ENCODE measurements at regions not wholly inside any gene's neighbourhood (a gene's known extent, or its start where the extent isn't known, plus 50 kb on each side); places are given as distances from the start of the nearest gene placed in this dataset.

DNA sequence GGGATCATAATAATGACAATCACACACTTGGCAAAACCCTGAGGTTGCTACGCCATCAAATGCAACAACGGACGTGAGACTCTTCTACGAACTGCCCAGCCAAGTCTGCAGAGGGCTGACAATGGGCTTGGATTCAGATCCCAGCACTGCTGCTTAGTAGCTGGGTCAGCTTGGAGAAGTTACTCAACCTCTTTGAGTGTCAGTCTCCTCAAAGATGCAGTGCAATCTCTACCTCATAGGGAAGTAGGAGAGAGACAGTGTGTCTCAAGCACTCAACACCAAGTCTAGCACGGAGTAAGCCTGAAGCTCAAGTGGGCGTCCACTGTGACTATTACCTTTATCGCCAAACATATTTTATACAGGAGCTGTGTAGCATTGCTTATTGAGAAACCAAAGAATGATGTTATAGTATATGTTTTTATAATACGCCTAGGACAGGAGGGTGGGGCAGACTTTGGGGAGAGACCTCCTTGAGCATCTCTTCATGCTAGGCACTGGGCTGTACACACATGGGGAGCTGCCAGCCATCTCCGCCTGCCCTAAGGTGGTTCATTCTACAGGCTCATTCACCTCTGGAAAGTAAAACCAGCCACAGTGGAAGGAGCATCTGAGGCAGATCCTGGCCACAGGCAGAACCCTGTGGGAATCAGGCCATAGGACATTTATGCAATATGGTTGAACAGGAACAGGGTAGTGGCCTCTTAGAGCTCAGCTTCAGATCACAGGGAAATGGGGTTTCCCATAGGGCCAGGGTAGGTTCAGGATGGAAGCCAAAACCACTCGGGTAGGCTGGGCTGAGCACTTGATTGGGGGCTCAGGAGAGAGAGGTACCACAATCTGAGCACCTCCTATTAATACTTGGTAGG, 160.2 kb downstream of the MRPL14 start:
- no peak overlapping the region for H3K27ac ChIP-seq (ENCODE audit: low read length)
- POLR2A ChIA-PET = no interaction called here
- BruUV-seq (replicated peaks) = no TSS peak
- H3K4me3 ChIP-seq (ENCODE audit: low read depth in 2 of 2, low read length in 2 of 2) = no peak overlapping the region
- H3K27me3 ChIP-seq (ENCODE audit: control insufficient read depth, insufficient read depth, low read length) = no peaks in the 10 kb centered on the region
- no peaks in the 10 kb centered on the region for H3K4me1 ChIP-seq (ENCODE audit: control insufficient read depth, insufficient read depth, low read length)
- intact Hi-C loops (cut with micrococcal nuclease; ENCODE audit: unreplicated experiment) = no loop called here
- no peak for TF ChIP-seq TCF7L2 (IDR thresholded peaks at IDR 0.05; ENCODE audit: low read depth, low read length)
- TF ChIP-seq, protein P1, sequence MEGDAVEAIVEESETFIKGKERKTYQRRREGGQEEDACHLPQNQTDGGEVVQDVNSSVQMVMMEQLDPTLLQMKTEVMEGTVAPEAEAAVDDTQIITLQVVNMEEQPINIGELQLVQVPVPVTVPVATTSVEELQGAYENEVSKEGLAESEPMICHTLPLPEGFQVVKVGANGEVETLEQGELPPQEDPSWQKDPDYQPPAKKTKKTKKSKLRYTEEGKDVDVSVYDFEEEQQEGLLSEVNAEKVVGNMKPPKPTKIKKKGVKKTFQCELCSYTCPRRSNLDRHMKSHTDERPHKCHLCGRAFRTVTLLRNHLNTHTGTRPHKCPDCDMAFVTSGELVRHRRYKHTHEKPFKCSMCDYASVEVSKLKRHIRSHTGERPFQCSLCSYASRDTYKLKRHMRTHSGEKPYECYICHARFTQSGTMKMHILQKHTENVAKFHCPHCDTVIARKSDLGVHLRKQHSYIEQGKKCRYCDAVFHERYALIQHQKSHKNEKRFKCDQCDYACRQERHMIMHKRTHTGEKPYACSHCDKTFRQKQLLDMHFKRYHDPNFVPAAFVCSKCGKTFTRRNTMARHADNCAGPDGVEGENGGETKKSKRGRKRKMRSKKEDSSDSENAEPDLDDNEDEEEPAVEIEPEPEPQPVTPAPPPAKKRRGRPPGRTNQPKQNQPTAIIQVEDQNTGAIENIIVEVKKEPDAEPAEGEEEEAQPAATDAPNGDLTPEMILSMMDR (IDR thresholded peaks at IDR 0.05) = no peak
- TF ChIP-seq SIN3A (IDR thresholded peaks at IDR 0.05; ENCODE audit: borderline replicate concordance, insufficient read depth, low read depth, low read length) = no peak
- no peak for TF ChIP-seq POLR2AphosphoS5 (IDR thresholded peaks at IDR 0.05; ENCODE audit: low read depth, low read length)
- no peak for TF ChIP-seq REST (IDR thresholded peaks at IDR 0.05; ENCODE audit: insufficient read depth in 1 of 2, low read depth in 2 of 2, low read length in 1 of 2)
- H3K9me3 ChIP-seq (ENCODE audit: control insufficient read depth, insufficient read depth, low read depth, low read length) = no peaks in the 10 kb centered on the region
- ATAC-seq (no peak), DNase-seq (ENCODE audit: low read depth, low spot score) (no peak)
- H3K36me3 ChIP-seq (ENCODE audit: control insufficient read depth, insufficient read depth, low read length) = no peaks in the 10 kb centered on the region
- in situ Hi-C loops (cut with HindIII; ENCODE audit: low pct_unique_long_range_greater_than_20kb, low sequenced_read_pairs) = no loop called here
- CTCF ChIA-PET = no interaction called here

DNA sequence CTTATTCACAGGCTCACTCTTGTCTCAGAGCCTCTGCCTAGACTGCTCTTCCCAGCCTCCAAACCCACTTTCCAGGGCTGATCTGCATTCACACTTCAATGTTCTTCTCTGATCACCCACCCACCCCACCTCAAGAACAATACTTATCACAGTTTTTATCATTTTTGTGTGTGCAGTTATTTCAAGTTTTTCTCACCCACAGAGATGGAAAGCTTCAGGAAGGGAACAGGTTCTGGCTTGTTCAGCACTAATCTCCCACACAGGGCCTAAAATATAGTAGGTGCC, 160.9 kb downstream of the MRPL14 start:
- BruUV-seq (replicated peaks) = no TSS peak
- ChIA-PET POLR2A (no interaction called here), CTCF (no interaction called here)
- Histone ChIP-seq H3K36me3 (ENCODE audit: control insufficient read depth, insufficient read depth, low read length) (no peaks in the 10 kb centered on the region), H3K27ac (ENCODE audit: low read length) (no peak overlapping the region), H3K4me3 (ENCODE audit: low read depth in 2 of 2, low read length in 2 of 2) (no peak overlapping the region), H3K27me3 (ENCODE audit: control insufficient read depth, insufficient read depth, low read length) (no peaks in the 10 kb centered on the region), H3K9me3 (ENCODE audit: control insufficient read depth, insufficient read depth, low read depth, low read length) (no peaks in the 10 kb centered on the region), H3K4me1 (ENCODE audit: control insufficient read depth, insufficient read depth, low read length) (no peaks in the 10 kb centered on the region)
- TF ChIP-seq POLR2AphosphoS5 (IDR thresholded peaks at IDR 0.05; ENCODE audit: low read depth, low read length) (no peak), TCF7L2 (IDR thresholded peaks at IDR 0.05; ENCODE audit: low read depth, low read length) (no peak), REST (IDR thresholded peaks at IDR 0.05; ENCODE audit: insufficient read depth in 1 of 2, low read depth in 2 of 2, low read length in 1 of 2) (no peak), SIN3A (IDR thresholded peaks at IDR 0.05; ENCODE audit: borderline replicate concordance, insufficient read depth, low read depth, low read length) (no peak)
- TF ChIP-seq, protein P1 (IDR thresholded peaks at IDR 0.05) = no peak
- DNase-seq (ENCODE audit: low read depth, low spot score) (no peak), ATAC-seq (no peak)
- intact Hi-C loops (cut with micrococcal nuclease; ENCODE audit: unreplicated experiment) (no loop called here), in situ Hi-C loops (cut with HindIII; ENCODE audit: low pct_unique_long_range_greater_than_20kb, low sequenced_read_pairs) (no loop called here)

Data from Panc1 (cell line).